Osteoblast (primary cell): ENCODE measurements at regions not wholly inside any gene's neighbourhood (a gene's known extent, or its start where the extent isn't known, plus 50 kb on each side); places are given as distances from the start of the nearest gene placed in this dataset.

Experiments
- DNase-seq: peaks from one replicate; pipeline ENCODE4 v3.0.0; 2011; ENCODE audit warnings: low spot score, mixed read lengths; ENCODE audit not compliant: insufficient read length; ENCODE audit errors: missing footprints
- H2AFZ ChIP-seq: 2 replicates; pipeline ENCODE4 v1.6.0; 2011; ENCODE audit warnings: mild to moderate bottlenecking, low read length
- H3K27ac ChIP-seq: 2 replicates; pipeline ENCODE4 v1.5.1; 2011; ENCODE audit warnings: mild to moderate bottlenecking, low read depth, low read length, moderate library complexity
- H3K27me3 ChIP-seq: 2 replicates; pipeline ENCODE4 v1.6.0; 2012; ENCODE audit warnings: mild to moderate bottlenecking, control low read depth, inconsistent platforms, low read length, moderate library complexity; ENCODE audit not compliant: insufficient read depth
- H3K36me3 ChIP-seq: 2 replicates; pipeline ENCODE4 v1.5.1; 2011; ENCODE audit warnings: mild to moderate bottlenecking, low read length, control low read depth, moderate library complexity; ENCODE audit not compliant: insufficient read depth
- H3K4me1 ChIP-seq: 2 replicates; pipeline ENCODE4 v1.5.1; 2011; ENCODE audit warnings: mild to moderate bottlenecking, low read length, control low read depth, moderate library complexity; ENCODE audit not compliant: insufficient read depth
- H3K4me2 ChIP-seq: 2 replicates; pipeline ENCODE4 v1.6.0; 2011; ENCODE audit warnings: mild to moderate bottlenecking, low read length; ENCODE audit not compliant: insufficient read depth
- H3K4me3 ChIP-seq: fragments of 200-600 bp; sonication (generic); 3 replicates; pipeline ENCODE4 v1.5.1; 2012; ENCODE audit warnings: mild to moderate bottlenecking, low read length, inconsistent platforms; ENCODE audit not compliant: insufficient read depth
- H3K79me2 ChIP-seq: 2 replicates; pipeline ENCODE4 v1.6.0; 2012; ENCODE audit warnings: mild to moderate bottlenecking, low read length, control low read depth, inconsistent platforms; ENCODE audit not compliant: insufficient read depth
- H3K9me3 ChIP-seq: 2 replicates; pipeline ENCODE4 v1.5.1; 2011; ENCODE audit warnings: low read depth, low read length, control low read depth
- H4K20me1 ChIP-seq: 2 replicates; pipeline ENCODE4 v1.6.0; 2012; ENCODE audit warnings: mild to moderate bottlenecking, low read length, control low read depth; ENCODE audit not compliant: insufficient read depth
- TF ChIP-seq, protein P1 (sequence below): IDR thresholded peaks from 2 replicates; pipeline ENCODE4 v1.5.1; 2011; ENCODE audit warnings: mild to moderate bottlenecking, low read depth, low read length, moderate library complexity; ENCODE audit errors: extremely low read depth

GRCh38 chr1:30307182-30307581 lies 416.2 kb downstream of the MATN1 start:
- no peak for DNase-seq
- TF ChIP-seq, protein P1, sequence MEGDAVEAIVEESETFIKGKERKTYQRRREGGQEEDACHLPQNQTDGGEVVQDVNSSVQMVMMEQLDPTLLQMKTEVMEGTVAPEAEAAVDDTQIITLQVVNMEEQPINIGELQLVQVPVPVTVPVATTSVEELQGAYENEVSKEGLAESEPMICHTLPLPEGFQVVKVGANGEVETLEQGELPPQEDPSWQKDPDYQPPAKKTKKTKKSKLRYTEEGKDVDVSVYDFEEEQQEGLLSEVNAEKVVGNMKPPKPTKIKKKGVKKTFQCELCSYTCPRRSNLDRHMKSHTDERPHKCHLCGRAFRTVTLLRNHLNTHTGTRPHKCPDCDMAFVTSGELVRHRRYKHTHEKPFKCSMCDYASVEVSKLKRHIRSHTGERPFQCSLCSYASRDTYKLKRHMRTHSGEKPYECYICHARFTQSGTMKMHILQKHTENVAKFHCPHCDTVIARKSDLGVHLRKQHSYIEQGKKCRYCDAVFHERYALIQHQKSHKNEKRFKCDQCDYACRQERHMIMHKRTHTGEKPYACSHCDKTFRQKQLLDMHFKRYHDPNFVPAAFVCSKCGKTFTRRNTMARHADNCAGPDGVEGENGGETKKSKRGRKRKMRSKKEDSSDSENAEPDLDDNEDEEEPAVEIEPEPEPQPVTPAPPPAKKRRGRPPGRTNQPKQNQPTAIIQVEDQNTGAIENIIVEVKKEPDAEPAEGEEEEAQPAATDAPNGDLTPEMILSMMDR, result no peak
- H4K20me1 ChIP-seq, result no peaks in the 10 kb centered on the region

GRCh38 chr1:30305519-30305918 lies 417.9 kb downstream of the MATN1 start:
- no peak for DNase-seq
- TF ChIP-seq, protein P1, result no peak
- Histone ChIP-seq H3K27me3 (no peaks in the 10 kb centered on the region), H4K20me1 (no peaks in the 10 kb centered on the region), H3K4me2 (no peak overlapping the region), H3K79me2 (no peaks in the 10 kb centered on the region), H3K4me1 (no peaks in the 10 kb centered on the region), H3K27ac (no peak overlapping the region), H2AFZ (no peak overlapping the region), H3K36me3 (no peaks in the 10 kb centered on the region), H3K9me3 (no peaks in the 10 kb centered on the region), H3K4me3 (no peak overlapping the region)

More at GRCh38 chr1:30307182-30307581, 416.2 kb downstream of the MATN1 start:
- Histone ChIP-seq H3K27ac (no peak overlapping the region), H2AFZ (no peak overlapping the region), H3K4me1 (no peaks in the 10 kb centered on the region), H3K4me2 (no peak overlapping the region), H3K27me3 (no peaks in the 10 kb centered on the region), H3K36me3 (no peaks in the 10 kb centered on the region), H3K4me3 (no peak overlapping the region), H3K79me2 (no peaks in the 10 kb centered on the region), H3K9me3 (no peaks in the 10 kb centered on the region)

GRCh38 chr1:30305061-30305460 lies 418.3 kb downstream of the MATN1 start:
- Histone ChIP-seq H2AFZ (no peak overlapping the region), H3K27me3 (no peaks in the 10 kb centered on the region)
- DNase-seq, result no peak

GRCh38 chr1:30304080-30304479 lies 419.3 kb downstream of the MATN1 start:
- no peaks in the 10 kb centered on the region for H3K9me3 ChIP-seq
- no peak overlapping the region for H2AFZ ChIP-seq
- H3K4me2 ChIP-seq, result no peak overlapping the region
- no peaks in the 10 kb centered on the region for H3K4me1 ChIP-seq
- H3K27ac ChIP-seq, result no peak overlapping the region
- H3K4me3 ChIP-seq, result no peak overlapping the region
- no peaks in the 10 kb centered on the region for H3K36me3 ChIP-seq
- TF ChIP-seq, protein P1, result no peak
- DNase-seq, result no peak
- no peaks in the 10 kb centered on the region for H3K27me3 ChIP-seq
- H4K20me1 ChIP-seq, result no peaks in the 10 kb centered on the region
- H3K79me2 ChIP-seq, result no peaks in the 10 kb centered on the region

More at GRCh38 chr1:30305061-30305460, 418.3 kb downstream of the MATN1 start:
- H3K79me2 ChIP-seq, result no peaks in the 10 kb centered on the region
- H3K36me3 ChIP-seq, result no peaks in the 10 kb centered on the region
- H3K4me2 ChIP-seq, result no peak overlapping the region
- H3K4me3 ChIP-seq, result no peak overlapping the region
- TF ChIP-seq, protein P1, result no peak
- H4K20me1 ChIP-seq, result no peaks in the 10 kb centered on the region
- no peak overlapping the region for H3K27ac ChIP-seq
- no peaks in the 10 kb centered on the region for H3K4me1 ChIP-seq
- no peaks in the 10 kb centered on the region for H3K9me3 ChIP-seq
